ENCODE measurements at regions not wholly inside any gene's neighbourhood (a gene's known extent, or its start where the extent isn't known, plus 50 kb on each side); places are given as distances from the start of the nearest gene placed in this dataset.

- TF ChIP-seq, protein P1, sequence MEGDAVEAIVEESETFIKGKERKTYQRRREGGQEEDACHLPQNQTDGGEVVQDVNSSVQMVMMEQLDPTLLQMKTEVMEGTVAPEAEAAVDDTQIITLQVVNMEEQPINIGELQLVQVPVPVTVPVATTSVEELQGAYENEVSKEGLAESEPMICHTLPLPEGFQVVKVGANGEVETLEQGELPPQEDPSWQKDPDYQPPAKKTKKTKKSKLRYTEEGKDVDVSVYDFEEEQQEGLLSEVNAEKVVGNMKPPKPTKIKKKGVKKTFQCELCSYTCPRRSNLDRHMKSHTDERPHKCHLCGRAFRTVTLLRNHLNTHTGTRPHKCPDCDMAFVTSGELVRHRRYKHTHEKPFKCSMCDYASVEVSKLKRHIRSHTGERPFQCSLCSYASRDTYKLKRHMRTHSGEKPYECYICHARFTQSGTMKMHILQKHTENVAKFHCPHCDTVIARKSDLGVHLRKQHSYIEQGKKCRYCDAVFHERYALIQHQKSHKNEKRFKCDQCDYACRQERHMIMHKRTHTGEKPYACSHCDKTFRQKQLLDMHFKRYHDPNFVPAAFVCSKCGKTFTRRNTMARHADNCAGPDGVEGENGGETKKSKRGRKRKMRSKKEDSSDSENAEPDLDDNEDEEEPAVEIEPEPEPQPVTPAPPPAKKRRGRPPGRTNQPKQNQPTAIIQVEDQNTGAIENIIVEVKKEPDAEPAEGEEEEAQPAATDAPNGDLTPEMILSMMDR (IDR thresholded peaks at IDR 0.05), result no peak
- TF ChIP-seq POLR2A (IDR thresholded peaks at IDR 0.05), result no peak
Measured at GRCh38 chr16:65327346-65327745, 205.5 kb upstream of the CDH11 start.

Measured in uterus (tissue), 2 donors.